ENCODE measurements at regions not wholly inside any gene's neighbourhood (a gene's known extent, or its start where the extent isn't known, plus 50 kb on each side); places are given as distances from the start of the nearest gene placed in this dataset.

DNA sequence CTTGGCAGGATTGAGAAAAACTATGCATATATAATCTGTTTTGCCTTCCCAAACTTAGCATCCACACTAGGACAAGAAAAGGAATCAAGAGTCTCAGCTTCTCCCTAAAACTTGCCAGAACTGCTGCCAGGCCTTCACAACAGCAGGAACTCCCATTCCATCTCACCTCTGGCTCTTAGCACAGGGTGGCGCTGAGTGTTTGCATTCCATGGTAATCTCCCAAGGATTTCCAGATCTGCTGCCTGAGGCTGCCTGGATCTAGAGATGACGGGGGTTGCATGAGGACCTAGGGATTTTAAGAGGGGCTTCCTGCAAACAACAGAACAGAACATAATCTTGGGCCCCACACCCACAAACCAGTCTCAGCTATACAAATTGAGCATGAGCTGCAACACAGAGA, 87.1 kb upstream of the OPCML start:
- Histone ChIP-seq H3K4me1 (no peaks in the 10 kb centered on the region), H3K27ac (no peak overlapping the region), H3K36me3 (no peaks in the 10 kb centered on the region), H3K9me3 (no peaks in the 10 kb centered on the region), H3K27me3 (no peaks in the 10 kb centered on the region), H3K4me3 (no peak overlapping the region)
- no peak for TF ChIP-seq POLR2A (IDR thresholded peaks at IDR 0.05)
- TF ChIP-seq, protein P1, sequence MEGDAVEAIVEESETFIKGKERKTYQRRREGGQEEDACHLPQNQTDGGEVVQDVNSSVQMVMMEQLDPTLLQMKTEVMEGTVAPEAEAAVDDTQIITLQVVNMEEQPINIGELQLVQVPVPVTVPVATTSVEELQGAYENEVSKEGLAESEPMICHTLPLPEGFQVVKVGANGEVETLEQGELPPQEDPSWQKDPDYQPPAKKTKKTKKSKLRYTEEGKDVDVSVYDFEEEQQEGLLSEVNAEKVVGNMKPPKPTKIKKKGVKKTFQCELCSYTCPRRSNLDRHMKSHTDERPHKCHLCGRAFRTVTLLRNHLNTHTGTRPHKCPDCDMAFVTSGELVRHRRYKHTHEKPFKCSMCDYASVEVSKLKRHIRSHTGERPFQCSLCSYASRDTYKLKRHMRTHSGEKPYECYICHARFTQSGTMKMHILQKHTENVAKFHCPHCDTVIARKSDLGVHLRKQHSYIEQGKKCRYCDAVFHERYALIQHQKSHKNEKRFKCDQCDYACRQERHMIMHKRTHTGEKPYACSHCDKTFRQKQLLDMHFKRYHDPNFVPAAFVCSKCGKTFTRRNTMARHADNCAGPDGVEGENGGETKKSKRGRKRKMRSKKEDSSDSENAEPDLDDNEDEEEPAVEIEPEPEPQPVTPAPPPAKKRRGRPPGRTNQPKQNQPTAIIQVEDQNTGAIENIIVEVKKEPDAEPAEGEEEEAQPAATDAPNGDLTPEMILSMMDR (IDR thresholded peaks at IDR 0.05): no peak
- intact Hi-C loops (cut with DNase I): no loop called here
- WGBS (ENCODE audit: insufficient coverage, low coverage, low lambda C conversion rate, missing lambda C conversion rate): 0% methylated on average over 1 of the region's 2 CpGs
- DNase-seq (no peak), ATAC-seq (no peak)

DNA sequence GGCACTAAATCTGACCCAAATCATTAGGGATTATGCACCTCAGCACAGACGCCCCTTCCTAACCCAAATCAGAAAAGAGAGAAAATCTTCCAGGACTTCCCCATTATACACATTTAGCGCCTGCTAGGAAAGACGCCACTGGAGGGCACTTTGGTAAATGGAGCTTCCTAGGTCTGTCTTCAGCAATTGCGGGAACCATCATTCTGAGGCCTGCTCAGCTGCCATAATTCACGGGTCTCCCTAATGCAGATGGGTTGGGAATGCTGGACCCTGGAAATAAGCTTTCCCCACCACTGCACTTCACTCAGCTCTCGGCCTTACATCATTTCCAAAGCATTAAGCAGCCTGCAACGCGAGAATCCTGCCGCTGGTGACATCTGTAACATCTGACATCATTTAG, 86.2 kb upstream of the OPCML start:
- TF ChIP-seq, protein P1 (IDR thresholded peaks at IDR 0.05): no peak
- no peak for TF ChIP-seq POLR2A (IDR thresholded peaks at IDR 0.05)
- 55% methylated on average over 8 of the region's 9 CpGs for WGBS (ENCODE audit: insufficient coverage, low coverage, low lambda C conversion rate, missing lambda C conversion rate)
- DNase-seq (no peak), ATAC-seq (no peak)
- no peak overlapping the region for H3K4me3 ChIP-seq
- no peaks in the 10 kb centered on the region for H3K27me3 ChIP-seq
- intact Hi-C loops (cut with DNase I): no loop called here
- no peaks in the 10 kb centered on the region for H3K4me1 ChIP-seq
- no peak overlapping the region for H3K27ac ChIP-seq
- no peaks in the 10 kb centered on the region for H3K36me3 ChIP-seq
- H3K9me3 ChIP-seq: no peaks in the 10 kb centered on the region

DNA sequence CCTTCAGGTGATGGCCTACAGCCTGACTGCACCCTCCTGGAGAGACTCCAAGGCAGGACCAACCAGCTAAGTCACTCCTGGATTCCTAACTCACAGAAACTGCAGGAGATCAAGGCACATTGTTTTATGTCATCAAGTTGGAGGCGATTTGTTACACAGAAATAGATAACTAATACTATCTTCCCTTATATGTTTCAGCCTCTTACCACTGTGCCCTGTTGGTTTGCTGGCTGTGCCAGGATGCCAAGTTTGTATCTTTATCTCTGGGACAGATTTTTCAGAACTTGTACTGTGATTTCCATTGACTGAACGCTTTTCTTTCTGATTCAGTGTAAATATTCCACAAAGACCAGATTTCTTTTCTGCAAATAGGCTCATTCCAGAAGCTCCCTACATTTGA, 76.2 kb upstream of the OPCML start:
- Histone ChIP-seq H3K27ac (no peak overlapping the region), H3K27me3 (no peaks in the 10 kb centered on the region), H3K4me3 (no peak overlapping the region), H3K9me3 (no peaks in the 10 kb centered on the region), H3K4me1 (no peaks in the 10 kb centered on the region), H3K36me3 (no peaks in the 10 kb centered on the region)
- ATAC-seq: no peak
- WGBS (ENCODE audit: insufficient coverage, low coverage, low lambda C conversion rate, missing lambda C conversion rate): 24% methylated on average over 2 of the region's 2 CpGs
- no peak for DNase-seq
- intact Hi-C loops (cut with DNase I): no loop called here
- TF ChIP-seq, protein P1 (IDR thresholded peaks at IDR 0.05): no peak
- TF ChIP-seq POLR2A (IDR thresholded peaks at IDR 0.05): no peak

DNA sequence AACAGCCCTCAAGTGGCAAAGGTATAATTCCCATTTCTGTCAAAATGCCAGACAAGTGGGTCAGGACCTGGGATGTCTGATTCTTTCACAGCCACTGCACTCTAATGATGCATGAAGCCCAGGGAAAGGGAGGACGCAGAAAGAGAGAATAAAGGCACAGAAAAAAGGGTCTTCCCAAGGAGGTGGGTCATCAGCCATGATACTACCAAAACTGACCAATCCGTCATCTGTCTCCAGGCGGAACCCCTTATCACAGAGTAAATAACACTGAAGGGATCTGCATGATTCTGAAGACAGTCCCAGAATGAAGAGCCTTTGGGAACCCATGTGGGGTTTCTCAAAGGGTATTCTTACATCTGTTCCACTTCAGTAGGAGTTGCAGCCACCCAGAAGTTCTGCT, 73.8 kb upstream of the OPCML start:
- intact Hi-C loops (cut with DNase I): no loop called here

More for the DNA sequence above, 73.8 kb upstream of the OPCML start:
- TF ChIP-seq, protein P1 (IDR thresholded peaks at IDR 0.05): no peak
- TF ChIP-seq POLR2A (IDR thresholded peaks at IDR 0.05): no peak
- Histone ChIP-seq H3K9me3 (no peaks in the 10 kb centered on the region), H3K27me3 (no peaks in the 10 kb centered on the region), H3K27ac (no peak overlapping the region), H3K4me3 (no peak overlapping the region), H3K36me3 (no peaks in the 10 kb centered on the region), H3K4me1 (no peaks in the 10 kb centered on the region)
- ATAC-seq (no peak), DNase-seq (no peak)
- WGBS (ENCODE audit: insufficient coverage, low coverage, low lambda C conversion rate, missing lambda C conversion rate): 53% methylated on average over 3 of the region's 3 CpGs

Measured in right lobe of liver (tissue), 6 donors.